ENCODE measurements at regions not wholly inside any gene's neighbourhood (a gene's known extent, or its start where the extent isn't known, plus 50 kb on each side); places are given as distances from the start of the nearest gene placed in this dataset.
A peak's percentile ranks its signal among the peaks of the same experiment; 100 is the strongest.

DNA sequence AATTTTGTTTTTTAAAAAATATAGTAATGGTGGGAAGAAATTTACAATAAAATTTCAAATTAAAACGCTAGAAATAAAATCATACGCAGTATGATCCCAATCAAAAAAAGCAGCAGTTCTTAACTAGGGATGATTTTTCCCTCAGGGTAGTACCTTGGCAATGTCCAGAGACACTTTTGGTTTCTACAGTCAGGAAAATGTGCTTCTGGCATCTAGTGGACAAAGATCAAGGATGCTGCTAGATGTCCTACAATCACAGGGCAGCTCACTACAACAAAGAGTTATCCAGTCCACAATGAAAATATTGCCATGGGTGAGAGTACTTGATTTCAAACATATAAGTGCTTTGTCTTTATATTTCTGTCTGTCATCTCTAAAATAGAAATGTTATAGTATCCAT lies 400.2 kb upstream of the SGCD start:
- Histone ChIP-seq H2BK20ac (ENCODE audit: low read depth, low read length) (peak overlapping the region; percentile 97), H3K14ac (replicated peaks; ENCODE audit: low read depth, low read length) (peak overlapping the region; percentile 44; the same call in 1 of the 2 replicates), H3K27me3 (ENCODE audit: control insufficient read depth, insufficient read depth, low read length) (no peaks in the 10 kb centered on the region), H3K56ac (ENCODE audit: extremely low read depth, insufficient read depth, low read length) (no peak overlapping the region), H3K36me3 (ENCODE audit: control insufficient read depth, insufficient read depth, low read length) (no peaks in the 10 kb centered on the region), H3K4me2 (ENCODE audit: low read depth, low read length) (no peak overlapping the region), H3K18ac (ENCODE audit: low read depth, low read length) (peak overlapping the region; percentile 73; the same call in 1 of the 2 replicates), H2AFZ (replicated peaks; ENCODE audit: low read length, poor library complexity) (no peak overlapping the region), H2BK5ac (ENCODE audit: low read depth, low read length, poor library complexity, severe bottlenecking) (peak overlapping the region; percentile 50), H4K91ac (ENCODE audit: insufficient read depth, low read depth, low read length) (peak overlapping the region; percentile 64), H3K4ac (ENCODE audit: low read depth, low read length) (peak overlapping the region; percentile 81), H2AK9ac (replicated peaks; ENCODE audit: low read depth, low read length, poor library complexity) (no peak overlapping the region), H2BK15ac (ENCODE audit: low read depth, low read length) (peak overlapping the region; percentile 65; the same call in 1 of the 3 replicates), H4K20me1 (ENCODE audit: insufficient read depth, low read length) (no peaks in the 10 kb centered on the region), H3K27ac (ENCODE audit: insufficient read depth, low read length) (no peak overlapping the region), H4K5ac (ENCODE audit: low read depth, low read length) (peak overlapping the region; percentile 71; the same call in 1 of the 2 replicates), H2AK5ac (ENCODE audit: low read depth, low read length) (peak overlapping the region; percentile 73; the same call in 1 of the 2 replicates), H3K23ac (ENCODE audit: low read depth, low read length) (0 out of 2 replicates have a peak overlapping the region, but pooled peaks have one; percentile 33), H3K79me1 (ENCODE audit: low read depth in 1 of 2, low read length in 2 of 2) (no peaks in the 10 kb centered on the region), H3K4me1 (ENCODE audit: control insufficient read depth, insufficient read depth, low read length) (no peaks in the 10 kb centered on the region), H4K8ac (ENCODE audit: low read depth in 2 of 2, low read length in 2 of 2) (peak overlapping the region in 1 of 2 experiments; percentile 45; a peak in 1 of 4 replicates), H3K9me3 (ENCODE audit: control insufficient read depth, insufficient read depth, low read length) (no peaks in the 10 kb centered on the region; the same call in 1 of the 2 replicates), H3K4me3 (ENCODE audit: insufficient read depth, low read depth, low read length) (no peak overlapping the region), H2BK120ac (ENCODE audit: low read depth, low read length) (peak overlapping the region; percentile 91), H3K9ac (ENCODE audit: low read depth, low read length) (no peak overlapping the region), H3K9me1 (ENCODE audit: insufficient read depth, low read length) (no peaks in the 10 kb centered on the region)
- DNase-seq (no peak), ATAC-seq (ENCODE audit: low read depth) (no peak)
- no peak for TF ChIP-seq POLR2A (IDR thresholded peaks at IDR 0.05; ENCODE audit: low read depth, low read length)
- TF ChIP-seq SMC3 (IDR thresholded peaks at IDR 0.05; ENCODE audit: low read depth, low read length) = no peak
- no peak for TF ChIP-seq CHD1 (IDR thresholded peaks at IDR 0.05; ENCODE audit: low read depth, low read length)
- no peak for TF ChIP-seq CEBPB (IDR thresholded peaks at IDR 0.05; ENCODE audit: low read depth, low read length)
- TF ChIP-seq FOS (IDR thresholded peaks at IDR 0.05; ENCODE audit: low read depth, low read length) = no peak
- TF ChIP-seq, protein P1, sequence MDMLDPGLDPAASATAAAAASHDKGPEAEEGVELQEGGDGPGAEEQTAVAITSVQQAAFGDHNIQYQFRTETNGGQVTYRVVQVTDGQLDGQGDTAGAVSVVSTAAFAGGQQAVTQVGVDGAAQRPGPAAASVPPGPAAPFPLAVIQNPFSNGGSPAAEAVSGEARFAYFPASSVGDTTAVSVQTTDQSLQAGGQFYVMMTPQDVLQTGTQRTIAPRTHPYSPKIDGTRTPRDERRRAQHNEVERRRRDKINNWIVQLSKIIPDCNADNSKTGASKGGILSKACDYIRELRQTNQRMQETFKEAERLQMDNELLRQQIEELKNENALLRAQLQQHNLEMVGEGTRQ (IDR thresholded peaks at IDR 0.05; ENCODE audit: low read depth, low read length) = no peak
- TF ChIP-seq RCOR1 (IDR thresholded peaks at IDR 0.05; ENCODE audit: insufficient replicate concordance, low read length) = no peak
- TF ChIP-seq MAZ (IDR thresholded peaks at IDR 0.05; ENCODE audit: borderline replicate concordance, low read depth, low read length) = no peak
- no peak for TF ChIP-seq MXI1 (IDR thresholded peaks at IDR 0.05; ENCODE audit: borderline replicate concordance, low read depth, low read length)
- TF ChIP-seq NFE2L2 (IDR thresholded peaks at IDR 0.05; ENCODE audit: low read depth, low read length) = no peak
- TF ChIP-seq, protein P2, sequence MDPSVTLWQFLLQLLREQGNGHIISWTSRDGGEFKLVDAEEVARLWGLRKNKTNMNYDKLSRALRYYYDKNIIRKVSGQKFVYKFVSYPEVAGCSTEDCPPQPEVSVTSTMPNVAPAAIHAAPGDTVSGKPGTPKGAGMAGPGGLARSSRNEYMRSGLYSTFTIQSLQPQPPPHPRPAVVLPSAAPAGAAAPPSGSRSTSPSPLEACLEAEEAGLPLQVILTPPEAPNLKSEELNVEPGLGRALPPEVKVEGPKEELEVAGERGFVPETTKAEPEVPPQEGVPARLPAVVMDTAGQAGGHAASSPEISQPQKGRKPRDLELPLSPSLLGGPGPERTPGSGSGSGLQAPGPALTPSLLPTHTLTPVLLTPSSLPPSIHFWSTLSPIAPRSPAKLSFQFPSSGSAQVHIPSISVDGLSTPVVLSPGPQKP (IDR thresholded peaks at IDR 0.05; ENCODE audit: borderline replicate concordance, low read depth, low read length) = no peak
- TF ChIP-seq, protein P3, sequence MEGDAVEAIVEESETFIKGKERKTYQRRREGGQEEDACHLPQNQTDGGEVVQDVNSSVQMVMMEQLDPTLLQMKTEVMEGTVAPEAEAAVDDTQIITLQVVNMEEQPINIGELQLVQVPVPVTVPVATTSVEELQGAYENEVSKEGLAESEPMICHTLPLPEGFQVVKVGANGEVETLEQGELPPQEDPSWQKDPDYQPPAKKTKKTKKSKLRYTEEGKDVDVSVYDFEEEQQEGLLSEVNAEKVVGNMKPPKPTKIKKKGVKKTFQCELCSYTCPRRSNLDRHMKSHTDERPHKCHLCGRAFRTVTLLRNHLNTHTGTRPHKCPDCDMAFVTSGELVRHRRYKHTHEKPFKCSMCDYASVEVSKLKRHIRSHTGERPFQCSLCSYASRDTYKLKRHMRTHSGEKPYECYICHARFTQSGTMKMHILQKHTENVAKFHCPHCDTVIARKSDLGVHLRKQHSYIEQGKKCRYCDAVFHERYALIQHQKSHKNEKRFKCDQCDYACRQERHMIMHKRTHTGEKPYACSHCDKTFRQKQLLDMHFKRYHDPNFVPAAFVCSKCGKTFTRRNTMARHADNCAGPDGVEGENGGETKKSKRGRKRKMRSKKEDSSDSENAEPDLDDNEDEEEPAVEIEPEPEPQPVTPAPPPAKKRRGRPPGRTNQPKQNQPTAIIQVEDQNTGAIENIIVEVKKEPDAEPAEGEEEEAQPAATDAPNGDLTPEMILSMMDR (conservative IDR thresholded peaks at IDR 0.05; ENCODE audit: low read depth, low read length) = no peak
- TF ChIP-seq RAD21 (IDR thresholded peaks at IDR 0.05; ENCODE audit: low read length) = no peak
- no peak for TF ChIP-seq MAFK (IDR thresholded peaks at IDR 0.05; ENCODE audit: low read depth, low read length)
- TF ChIP-seq RFX5 (IDR thresholded peaks at IDR 0.05; ENCODE audit: low read depth, low read length) = no peak
- TF ChIP-seq BHLHE40 (IDR thresholded peaks at IDR 0.05; ENCODE audit: low read depth, low read length) = no peak
- ChIA-PET CTCF (no interaction called here), POLR2A (ENCODE audit: unreplicated experiment) (no interaction called here)
- BruUV-seq (replicated peaks) = no TSS peak
- intact Hi-C loops (cut with micrococcal nuclease) (loop anchor here (10.0 kb wide), 1 partner anchor 792 kb away; no protein-coding TSS in a partner anchor), in situ Hi-C loops (cut with MboI; ENCODE audit: low sequenced_read_pairs) (loop anchor here (25.0 kb wide), 1 partner anchor 1211 kb away; the partner anchor contains the start of gene MED7), dilution Hi-C loops (cut with HindIII; ENCODE audit: low sequenced_read_pairs, unreplicated experiment) (no loop called here)
- WGBS, 2 experiments (ENCODE audit: extremely low coverage in 2 of 2, insufficient read length in 1 of 2) = no CpG with 5 or more reads among the region's 2 CpGs
